Endothelial cell (in vitro differentiated cells): ENCODE measurements at regions not wholly inside any gene's neighbourhood (a gene's known extent, or its start where the extent isn't known, plus 50 kb on each side); places are given as distances from the start of the nearest gene placed in this dataset.

Experiments used
- DNase-seq: peaks from one replicate; pipeline ENCODE4 v3.0.0; 2021; ENCODE audit warnings: low spot score
- H3K27ac Mint-ChIP-seq: one replicate; pipeline ENCODE4 v1.8.0; 2021; ENCODE audit warnings: mixed read lengths, inconsistent platforms; ENCODE audit not compliant: unreplicated experiment
- H3K27me3 Mint-ChIP-seq: one replicate; pipeline ENCODE4 v1.8.0; 2021; ENCODE audit warnings: mild to moderate bottlenecking, moderate library complexity, mixed read lengths, inconsistent platforms; ENCODE audit not compliant: unreplicated experiment
- H3K36me3 Mint-ChIP-seq: one replicate; pipeline ENCODE4 v1.8.0; 2021; ENCODE audit warnings: mild to moderate bottlenecking, low read depth, mixed read lengths, inconsistent platforms; ENCODE audit not compliant: unreplicated experiment
- H3K4me1 Mint-ChIP-seq: one replicate; pipeline ENCODE4 v1.8.0; 2021; ENCODE audit warnings: mild to moderate bottlenecking, mixed read lengths, inconsistent platforms; ENCODE audit not compliant: unreplicated experiment
- H3K4me3 Mint-ChIP-seq: one replicate; pipeline ENCODE4 v1.8.0; 2021; ENCODE audit warnings: mild to moderate bottlenecking, mixed read lengths, inconsistent platforms; ENCODE audit not compliant: unreplicated experiment
- H3K9me3 Mint-ChIP-seq: one replicate; pipeline ENCODE4 v1.8.0; 2021; ENCODE audit warnings: mixed read lengths, inconsistent platforms; ENCODE audit not compliant: unreplicated experiment
- TF ChIP-seq, protein P1 (sequence below): fragments of 200-600 bp; sonication (generic); IDR thresholded peaks from one replicate; pipeline ENCODE4 v1.5.0; 2021; ENCODE audit warnings: antibody characterized with exemption; ENCODE audit not compliant: unreplicated experiment

- TF ChIP-seq, protein P1, sequence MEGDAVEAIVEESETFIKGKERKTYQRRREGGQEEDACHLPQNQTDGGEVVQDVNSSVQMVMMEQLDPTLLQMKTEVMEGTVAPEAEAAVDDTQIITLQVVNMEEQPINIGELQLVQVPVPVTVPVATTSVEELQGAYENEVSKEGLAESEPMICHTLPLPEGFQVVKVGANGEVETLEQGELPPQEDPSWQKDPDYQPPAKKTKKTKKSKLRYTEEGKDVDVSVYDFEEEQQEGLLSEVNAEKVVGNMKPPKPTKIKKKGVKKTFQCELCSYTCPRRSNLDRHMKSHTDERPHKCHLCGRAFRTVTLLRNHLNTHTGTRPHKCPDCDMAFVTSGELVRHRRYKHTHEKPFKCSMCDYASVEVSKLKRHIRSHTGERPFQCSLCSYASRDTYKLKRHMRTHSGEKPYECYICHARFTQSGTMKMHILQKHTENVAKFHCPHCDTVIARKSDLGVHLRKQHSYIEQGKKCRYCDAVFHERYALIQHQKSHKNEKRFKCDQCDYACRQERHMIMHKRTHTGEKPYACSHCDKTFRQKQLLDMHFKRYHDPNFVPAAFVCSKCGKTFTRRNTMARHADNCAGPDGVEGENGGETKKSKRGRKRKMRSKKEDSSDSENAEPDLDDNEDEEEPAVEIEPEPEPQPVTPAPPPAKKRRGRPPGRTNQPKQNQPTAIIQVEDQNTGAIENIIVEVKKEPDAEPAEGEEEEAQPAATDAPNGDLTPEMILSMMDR: no peak
- no peak for DNase-seq
- Mint-ChIP-seq H3K4me1 (peaks cover 19% of the 10 kb centered on the region), H3K4me3 (no peak overlapping the region), H3K36me3 (no peaks in the 10 kb centered on the region), H3K9me3 (no peaks in the 10 kb centered on the region), H3K27ac (no peak overlapping the region), H3K27me3 (no peaks in the 10 kb centered on the region)
Measured at GRCh38 chr4:112894480-112894879, 155.0 kb upstream of the ANK2 start.

DNA sequence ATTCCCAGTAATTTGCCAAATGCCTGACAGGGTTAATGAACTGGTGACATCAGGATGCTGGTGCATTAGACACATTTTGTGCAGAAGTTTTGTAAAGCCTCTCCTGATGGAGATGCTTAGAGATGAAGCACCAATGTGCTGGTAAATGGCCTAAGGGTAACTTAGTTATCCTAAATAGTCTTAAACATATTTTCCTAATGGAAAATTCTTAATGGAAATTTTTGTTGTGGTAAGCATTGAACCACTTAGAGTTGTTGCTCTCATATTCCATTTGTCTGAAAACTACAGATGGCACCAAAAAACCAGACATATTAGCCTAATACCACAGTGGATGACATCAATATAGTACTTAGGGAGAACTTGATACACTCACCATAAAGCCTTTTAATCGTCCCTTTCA is 154.5 kb upstream of the ANK2 start:
- no peak overlapping the region for H3K27ac Mint-ChIP-seq
- no peak overlapping the region for H3K4me3 Mint-ChIP-seq
- no peaks in the 10 kb centered on the region for H3K9me3 Mint-ChIP-seq
- H3K27me3 Mint-ChIP-seq: no peaks in the 10 kb centered on the region
- H3K36me3 Mint-ChIP-seq: no peaks in the 10 kb centered on the region
- DNase-seq: no peak
- H3K4me1 Mint-ChIP-seq: peaks cover 14% of the 10 kb centered on the region
- TF ChIP-seq, protein P1: no peak

DNA sequence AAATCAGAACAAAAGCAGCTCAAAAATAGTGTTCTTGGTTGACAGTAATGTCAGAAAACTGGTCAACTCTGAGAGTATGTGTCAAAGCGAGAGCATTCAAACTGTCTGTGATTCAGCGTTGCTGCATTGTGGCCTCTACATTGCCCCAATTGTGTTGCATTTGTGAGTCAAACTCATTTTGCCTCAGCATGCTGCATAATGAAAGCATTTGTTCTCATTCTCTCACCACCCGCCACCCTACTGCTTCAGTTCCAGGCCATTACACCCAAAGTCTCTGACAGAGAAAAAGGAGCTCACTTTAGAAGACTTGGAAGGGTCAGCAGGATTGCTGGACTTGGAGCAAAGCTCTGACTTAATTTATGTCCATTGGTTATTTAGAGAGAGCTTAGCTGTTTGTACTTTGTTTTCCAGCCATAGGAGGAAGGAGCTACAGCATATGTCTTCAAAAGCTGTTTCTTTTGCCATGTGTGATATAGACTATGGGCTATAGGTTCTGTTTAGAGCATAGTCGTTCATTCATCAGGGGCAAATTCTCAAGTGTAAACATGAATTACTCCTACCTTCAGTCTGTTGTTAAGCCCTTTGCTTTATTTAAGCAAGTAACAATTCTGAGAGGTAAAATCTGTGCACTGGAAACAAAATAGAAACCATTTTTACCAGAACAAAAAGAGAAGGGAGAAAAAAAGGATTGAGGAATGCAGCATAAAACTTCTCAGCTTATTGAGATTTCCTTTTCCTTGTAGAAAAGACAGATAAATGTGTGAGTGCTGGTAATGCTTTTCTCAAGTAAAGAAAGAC is 153.4 kb upstream of the ANK2 start:
- H3K4me1 Mint-ChIP-seq: peaks cover 13% of the 10 kb centered on the region
- H3K36me3 Mint-ChIP-seq: no peaks in the 10 kb centered on the region
- DNase-seq: no peak
- H3K4me3 Mint-ChIP-seq: no peak overlapping the region
- TF ChIP-seq, protein P1: no peak
- no peaks in the 10 kb centered on the region for H3K27me3 Mint-ChIP-seq
- H3K9me3 Mint-ChIP-seq: no peaks in the 10 kb centered on the region
- H3K27ac Mint-ChIP-seq: no peak overlapping the region

GRCh38 chr4:112896609-112897190 is 152.8 kb upstream of the ANK2 start:
- TF ChIP-seq, protein P1: no peak
- Mint-ChIP-seq H3K36me3 (no peaks in the 10 kb centered on the region), H3K27me3 (no peaks in the 10 kb centered on the region), H3K27ac (no peak overlapping the region), H3K9me3 (no peaks in the 10 kb centered on the region), H3K4me1 (peaks cover 14% of the 10 kb centered on the region), H3K4me3 (no peak overlapping the region)
- no peak for DNase-seq

DNA sequence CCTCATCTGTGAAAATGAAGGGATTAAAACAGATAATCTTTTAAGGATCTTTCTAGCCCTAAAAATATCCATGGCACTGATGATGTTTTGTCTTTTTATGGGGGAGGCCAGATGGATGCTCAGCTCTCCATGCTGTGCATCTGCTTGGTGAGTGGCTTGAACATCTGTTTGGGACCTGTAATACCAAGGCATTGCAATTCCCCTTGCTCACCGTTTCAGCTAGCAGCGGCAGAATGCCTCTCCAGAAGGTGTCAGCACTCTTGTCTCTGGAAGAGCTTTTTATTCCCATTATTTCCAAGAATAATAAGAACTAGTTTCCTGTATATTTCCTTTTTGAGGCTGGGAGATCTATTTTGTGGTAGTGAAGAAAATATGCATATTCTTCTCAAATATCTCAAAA is 151.9 kb upstream of the ANK2 start:
- H3K36me3 Mint-ChIP-seq: no peaks in the 10 kb centered on the region
- no peak for DNase-seq
- TF ChIP-seq, protein P1: no peak
- no peaks in the 10 kb centered on the region for H3K27me3 Mint-ChIP-seq
- no peak overlapping the region for H3K27ac Mint-ChIP-seq
- peaks cover 19% of the 10 kb centered on the region for H3K4me1 Mint-ChIP-seq
- H3K9me3 Mint-ChIP-seq: no peaks in the 10 kb centered on the region
- H3K4me3 Mint-ChIP-seq: no peak overlapping the region
